Renal pelvis (tissue), 1 donor: ENCODE measurements at regions not wholly inside any gene's neighbourhood (a gene's known extent, or its start where the extent isn't known, plus 50 kb on each side); places are given as distances from the start of the nearest gene placed in this dataset.

Experiments
- DNase-seq: peaks from one replicate; pipeline ENCODE4 v3.0.0-alpha.2; 2013

GRCh38 chr6:114556846-114557488 lies 214.1 kb upstream of the HS3ST5 start:
- no peak for DNase-seq

DNA sequence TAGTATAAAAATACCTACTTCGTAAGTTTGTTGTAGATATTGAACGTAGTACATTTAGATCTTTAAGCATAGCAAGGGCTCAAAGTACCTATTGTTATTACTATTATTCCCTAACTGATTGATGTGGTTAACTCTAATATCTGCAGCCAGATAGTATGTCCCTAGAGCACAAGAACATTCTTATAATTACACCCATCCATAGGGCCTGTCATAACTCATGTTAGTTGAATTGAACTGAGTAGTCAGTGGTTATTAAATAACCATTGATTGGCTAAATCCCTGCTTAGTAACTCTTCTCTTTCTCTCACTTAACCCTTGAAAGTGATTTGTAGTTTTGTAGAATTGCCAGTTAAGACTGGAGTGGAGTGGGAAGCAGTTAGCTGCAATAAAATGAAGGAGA lies 207.5 kb upstream of the HS3ST5 start:
- no peak for DNase-seq

GRCh38 chr6:114543696-114544095 lies 200.9 kb upstream of the HS3ST5 start:
- no peak for DNase-seq

DNA sequence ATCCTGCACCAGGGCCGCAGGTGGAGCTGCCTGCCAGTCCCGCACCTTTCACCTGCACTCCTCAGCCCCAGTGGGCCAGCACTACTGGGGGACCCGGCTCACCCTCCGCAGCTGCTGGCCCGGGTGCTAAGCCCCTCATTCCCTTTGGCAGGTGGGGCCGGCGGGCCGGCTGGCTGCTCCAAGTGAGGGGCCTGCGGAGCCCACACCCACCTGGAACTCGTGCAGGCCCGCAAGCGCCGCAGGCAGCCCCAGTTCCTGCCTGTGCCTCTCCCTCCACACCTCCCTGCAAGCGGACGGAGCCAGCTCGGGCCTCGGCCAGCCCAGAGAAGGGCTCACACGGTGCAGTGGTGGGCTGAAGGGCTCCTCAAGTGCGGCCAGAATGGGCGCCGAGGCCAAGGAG lies 199.0 kb upstream of the HS3ST5 start:
- DNase-seq: no peak

DNA sequence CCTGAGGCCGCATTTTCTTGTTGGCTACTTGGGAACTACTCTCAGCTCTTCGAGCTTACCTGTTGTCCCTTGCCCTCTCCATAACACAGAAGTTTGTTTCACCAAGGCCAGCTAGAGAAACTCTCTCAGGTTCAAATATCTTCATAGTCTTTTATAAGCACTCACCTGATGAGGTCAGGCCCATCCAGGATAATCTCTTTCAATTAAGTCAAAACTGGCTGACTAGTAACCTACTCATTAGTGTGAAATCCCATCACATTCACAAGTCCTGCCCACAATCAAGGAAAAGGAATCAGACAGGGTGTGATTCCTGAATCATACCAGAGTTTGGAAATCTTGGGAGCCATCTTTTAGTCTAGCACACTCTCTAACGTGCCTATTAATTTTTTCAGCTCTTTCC lies 195.2 kb upstream of the HS3ST5 start:
- DNase-seq: no peak

GRCh38 chr6:114534813-114535212 lies 192.0 kb upstream of the HS3ST5 start:
- DNase-seq: no peak

DNA sequence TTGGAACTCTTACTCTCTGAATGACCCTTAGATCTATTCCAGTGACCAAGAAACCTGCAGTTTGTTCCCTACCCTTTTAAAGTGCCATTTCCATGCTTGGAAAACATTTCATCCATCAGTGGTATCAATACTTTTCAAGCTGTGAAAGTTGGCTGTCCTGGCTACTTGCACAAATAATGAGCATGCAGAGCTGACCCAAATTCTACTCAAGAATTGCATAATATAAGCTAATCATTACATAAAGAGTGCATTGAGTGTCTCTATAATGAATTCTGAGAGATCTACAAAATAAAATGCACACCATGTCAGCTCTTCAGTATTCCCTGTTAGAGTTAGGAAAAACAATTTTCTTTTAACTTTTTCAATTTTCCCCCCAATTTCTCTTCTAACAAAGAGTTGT lies 181.3 kb upstream of the HS3ST5 start:
- no peak for DNase-seq

GRCh38 chr6:114523508-114523907 lies 180.7 kb upstream of the HS3ST5 start:
- no peak for DNase-seq

DNA sequence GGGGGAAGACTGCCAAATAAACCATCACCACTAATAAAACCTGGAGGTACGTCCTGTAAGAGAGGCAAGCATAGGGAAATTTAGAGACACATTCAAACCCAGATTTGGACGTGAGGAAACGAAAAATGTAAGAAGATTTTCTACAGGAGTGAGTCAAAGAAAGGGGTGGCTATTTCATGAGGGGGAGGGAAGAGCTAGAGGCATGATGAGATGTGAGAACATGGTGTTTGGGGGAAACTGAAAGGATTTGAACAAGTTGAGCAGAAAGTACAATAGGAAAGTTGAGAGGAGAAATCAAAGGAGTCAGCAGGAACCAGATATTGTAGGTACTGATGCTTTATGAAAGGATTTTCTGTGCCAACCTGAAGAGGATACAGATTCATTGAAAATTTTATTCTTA lies 179.1 kb upstream of the HS3ST5 start:
- DNase-seq: no peak

DNA sequence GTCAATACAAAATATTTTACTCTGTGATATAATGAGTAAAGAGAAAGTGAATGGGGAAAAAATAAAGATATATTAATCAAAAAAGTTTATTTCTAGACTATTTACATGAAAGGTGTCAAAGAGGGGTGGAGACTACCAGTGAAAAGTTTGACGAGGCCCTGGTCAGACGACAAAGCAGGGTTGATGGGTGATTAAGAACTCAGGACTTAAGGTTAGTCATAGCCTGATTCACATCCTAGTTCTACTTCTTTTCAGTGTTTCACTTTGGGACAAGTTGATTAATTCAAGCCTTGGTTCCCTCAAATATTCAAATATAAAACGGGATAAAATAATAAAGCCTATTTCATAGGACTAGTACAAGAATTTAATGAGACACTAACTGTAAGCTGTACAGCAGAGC lies 178.2 kb upstream of the HS3ST5 start:
- no peak for DNase-seq

DNA sequence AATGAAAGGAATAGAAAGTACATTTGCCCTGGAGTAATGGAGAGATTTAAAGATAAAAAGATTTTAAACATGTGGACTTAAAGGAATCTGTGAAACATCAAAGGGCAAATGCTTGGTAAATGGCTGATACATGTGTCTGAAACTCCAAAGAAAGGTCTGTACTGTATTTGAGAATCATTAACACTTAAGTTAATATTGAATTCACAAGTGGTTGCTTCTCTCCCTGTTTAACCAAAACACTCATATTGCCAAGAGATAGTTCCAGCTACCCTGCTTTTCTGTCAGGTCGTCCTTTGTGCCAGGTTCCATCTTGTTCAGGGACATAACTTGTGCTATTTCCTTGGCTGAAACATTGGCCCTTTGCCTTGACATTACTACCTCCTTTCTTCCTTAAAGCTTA lies 171.3 kb upstream of the HS3ST5 start:
- DNase-seq: no peak

- no peak for DNase-seq
These were observed 128.6 kb upstream of the HS3ST5 start for GRCh38 chr6:114471450-114471849.

DNA sequence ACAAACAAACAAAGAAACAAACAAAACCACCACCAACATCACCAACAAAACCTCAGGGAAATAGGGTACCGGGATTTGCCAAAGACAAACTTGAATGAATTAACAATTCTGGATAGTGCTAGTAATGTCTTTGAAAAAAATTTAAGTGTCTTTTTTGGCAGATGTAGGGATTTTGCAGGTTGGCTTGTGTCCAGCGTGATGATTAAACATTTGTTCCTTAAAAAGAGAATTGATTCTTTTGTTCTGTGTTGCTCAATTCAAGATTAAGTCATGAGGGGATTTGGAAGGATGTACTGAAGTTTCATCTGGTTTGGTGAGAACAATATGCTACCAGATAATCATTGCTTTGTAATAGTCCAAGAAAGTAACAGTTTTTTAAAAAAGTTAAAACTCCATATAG lies 125.1 kb upstream of the HS3ST5 start:
- no peak for DNase-seq

DNA sequence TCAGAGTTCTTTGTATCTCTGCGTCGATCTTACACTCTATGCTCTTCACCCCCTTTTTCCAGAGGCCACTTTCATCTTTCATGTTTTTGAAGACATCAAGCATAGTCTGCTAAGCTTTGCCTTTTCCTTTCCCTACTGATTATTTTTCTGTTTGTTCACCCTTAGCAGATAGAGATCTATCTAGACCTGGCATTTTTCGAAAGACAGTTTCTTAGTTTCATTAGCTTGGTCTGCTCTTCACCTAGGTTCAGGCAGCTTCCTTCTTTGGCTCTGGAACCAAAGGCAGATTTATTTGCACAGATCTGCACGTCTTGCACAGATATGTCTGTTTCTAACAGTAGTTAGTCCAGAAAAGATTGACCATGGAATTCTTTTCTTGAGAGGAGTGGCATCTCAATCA lies 122.7 kb upstream of the HS3ST5 start:
- DNase-seq: no peak

GRCh38 chr6:114453737-114454276 lies 111.0 kb upstream of the HS3ST5 start:
- no peak for DNase-seq

DNA sequence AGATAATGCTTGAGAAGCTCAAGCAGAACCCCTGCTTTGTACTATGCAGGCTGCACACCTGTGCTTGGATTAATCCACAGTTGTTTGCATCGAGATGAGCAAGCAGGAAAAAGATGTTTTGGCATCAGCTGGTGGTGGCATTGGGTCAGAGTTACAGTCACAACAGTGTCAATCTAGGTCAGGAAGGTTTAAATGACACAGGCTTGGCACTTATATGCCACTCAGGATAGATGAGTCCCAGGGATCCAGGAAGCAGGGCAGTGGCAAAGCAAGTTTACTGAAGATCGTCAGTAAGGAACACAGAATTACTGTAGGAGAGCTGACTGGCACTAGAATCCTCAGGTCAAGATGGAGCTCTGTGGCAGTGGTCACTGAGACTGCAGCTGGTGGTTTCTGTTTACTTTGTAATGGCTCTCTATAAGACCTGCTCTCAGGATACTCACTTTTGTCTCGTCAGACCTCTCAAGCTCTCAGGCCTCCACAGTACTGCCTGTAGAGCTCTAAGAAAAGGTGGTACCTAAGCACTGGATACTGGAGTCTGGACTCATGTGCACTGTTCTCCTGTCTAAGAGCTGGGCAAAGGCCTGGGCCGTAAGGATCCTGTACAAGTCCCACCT lies 110.1 kb upstream of the HS3ST5 start:
- DNase-seq: no peak

GRCh38 chr6:114450631-114451030 lies 107.8 kb upstream of the HS3ST5 start:
- DNase-seq: no peak

DNA sequence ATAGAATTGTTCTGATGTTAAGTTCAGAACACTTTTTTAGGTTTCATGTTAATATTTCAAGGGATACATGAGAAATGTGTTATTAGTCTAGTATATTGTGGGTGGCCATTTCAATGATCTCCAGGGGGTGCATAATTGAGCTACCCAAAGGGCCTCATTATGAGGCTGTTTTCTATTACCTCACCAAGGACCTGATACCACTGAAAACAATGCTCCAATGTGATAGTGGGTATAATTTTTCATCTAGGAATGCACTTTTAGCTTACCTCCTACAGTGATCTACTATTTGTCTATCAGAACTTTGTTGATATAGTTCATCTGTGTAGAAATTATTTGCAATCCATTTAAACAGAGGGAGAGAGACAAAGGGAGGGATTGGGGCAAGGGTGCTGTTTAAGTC lies 106.8 kb upstream of the HS3ST5 start:
- DNase-seq: no peak

GRCh38 chr6:114446342-114446741 lies 103.5 kb upstream of the HS3ST5 start:
- DNase-seq: no peak

DNA sequence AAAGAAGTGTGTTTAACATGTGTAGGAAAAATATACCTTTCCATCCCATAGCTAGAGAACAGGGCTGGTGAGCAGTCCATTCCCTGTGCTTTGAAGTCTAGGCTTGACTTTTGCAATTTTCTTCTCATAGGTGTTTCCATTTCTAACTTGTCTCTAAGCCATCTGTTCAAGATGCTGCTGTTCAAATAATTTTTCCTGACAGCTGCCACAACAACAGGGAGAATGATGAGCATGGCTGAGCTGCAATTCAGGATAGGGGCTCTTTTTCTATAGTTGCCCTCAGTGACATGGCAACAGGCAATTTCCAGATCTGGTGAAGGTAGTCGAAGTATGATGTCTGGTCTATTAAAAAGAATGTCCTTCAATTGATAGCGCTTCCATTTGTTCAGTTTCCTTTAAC lies 103.0 kb upstream of the HS3ST5 start:
- DNase-seq: no peak

DNA sequence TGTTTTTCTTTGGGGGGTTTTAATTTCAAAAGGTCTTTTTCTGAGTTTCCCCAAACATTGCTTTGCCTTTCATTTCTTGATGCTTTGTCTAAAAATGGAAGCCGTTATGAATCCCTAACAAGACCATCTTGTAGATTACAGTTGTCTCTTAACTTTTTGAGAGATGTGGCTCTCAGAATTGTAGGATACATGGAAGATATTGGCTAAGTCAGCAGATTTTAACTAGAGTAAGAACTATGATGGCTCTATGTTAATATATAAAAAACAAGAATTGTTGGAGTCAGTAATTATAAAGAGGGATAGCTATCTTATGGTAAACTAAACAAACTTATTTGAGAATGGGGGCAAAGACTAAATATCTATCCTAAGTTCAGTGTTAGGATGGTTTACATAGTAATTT lies 96.6 kb upstream of the HS3ST5 start:
- no peak for DNase-seq

GRCh38 chr6:114437235-114437634 lies 94.4 kb upstream of the HS3ST5 start:
- no peak for DNase-seq

DNA sequence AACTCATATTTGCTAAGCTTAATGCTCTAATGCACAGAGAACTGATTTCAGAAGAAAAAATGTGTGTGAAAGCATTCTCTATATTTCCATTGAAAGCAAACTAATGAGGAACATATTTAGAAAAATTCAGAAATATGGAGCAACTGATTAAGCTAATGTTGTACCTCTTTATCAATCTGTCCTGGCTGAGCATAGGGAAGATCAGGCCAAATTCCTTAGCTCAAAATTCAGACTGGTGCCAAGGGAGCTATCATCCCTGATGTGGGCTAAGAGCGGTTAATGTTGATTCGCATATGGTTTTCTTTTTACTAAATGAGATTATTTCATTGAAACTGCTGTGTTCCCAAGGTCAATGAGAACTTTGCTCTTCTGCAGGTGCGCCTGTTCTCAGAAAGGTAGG lies 93.9 kb upstream of the HS3ST5 start:
- DNase-seq: no peak

DNA sequence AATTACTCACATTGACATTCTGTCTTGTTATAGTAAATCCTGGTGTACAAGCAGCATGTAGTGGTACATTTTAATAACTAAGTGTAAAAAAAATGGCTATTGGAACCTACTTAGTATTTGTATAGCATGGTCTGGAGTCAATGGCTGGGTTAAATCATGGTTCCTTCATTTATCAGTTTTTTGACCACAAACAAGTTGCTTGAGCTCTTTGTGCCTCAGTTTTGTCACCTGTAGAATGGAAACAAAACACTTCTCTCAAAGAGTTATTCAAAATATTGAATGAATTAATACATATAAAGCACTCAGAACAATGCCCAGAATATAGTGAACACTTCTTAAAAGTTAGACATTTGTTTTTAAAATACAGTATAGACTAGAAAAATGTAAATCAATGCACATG lies 93.2 kb upstream of the HS3ST5 start:
- DNase-seq: no peak
